ENCODE measurements at regions not wholly inside any gene's neighbourhood (a gene's known extent, or its start where the extent isn't known, plus 50 kb on each side); places are given as distances from the start of the nearest gene placed in this dataset.

- Mint-ChIP-seq H3K9me3 (no peaks in the 10 kb centered on the region), H3K27me3 (ENCODE audit: insufficient read depth) (peaks cover 36% of the 10 kb centered on the region), H3K36me3 (ENCODE audit: low read depth) (no peaks in the 10 kb centered on the region), H3K4me3 (no peak overlapping the region), H3K4me1 (peaks cover 14% of the 10 kb centered on the region), H3K27ac (no peak overlapping the region)
- no peak overlapping the region for H3K9ac ChIP-seq (ENCODE audit: extremely low read depth, low read length, poor library complexity, severe bottlenecking)
- H3K27me3 ChIP-seq (ENCODE audit: control insufficient read depth, insufficient read depth, low read length, poor library complexity, severe bottlenecking), result peaks cover 23% of the 10 kb centered on the region
- no peak for DNase-seq
- H3K4me1 ChIP-seq (ENCODE audit: control insufficient read depth, insufficient read depth, low read length), result no peaks in the 10 kb centered on the region
- no peak overlapping the region for H3K4me3 ChIP-seq (ENCODE audit: low read length)
- H3K27ac ChIP-seq (ENCODE audit: low read depth, low read length), result no peak overlapping the region
- H3K9me3 ChIP-seq (ENCODE audit: control insufficient read depth, low read length), result no peaks in the 10 kb centered on the region
- no peak for TF ChIP-seq CTCF (conservative IDR thresholded peaks at IDR 0.05)
- H3K36me3 ChIP-seq (ENCODE audit: control insufficient read depth, insufficient read depth, low read length), result no peaks in the 10 kb centered on the region
Observed at GRCh38 chr16:79971237-79971572, 370.7 kb upstream of the MAF start.

DNA sequence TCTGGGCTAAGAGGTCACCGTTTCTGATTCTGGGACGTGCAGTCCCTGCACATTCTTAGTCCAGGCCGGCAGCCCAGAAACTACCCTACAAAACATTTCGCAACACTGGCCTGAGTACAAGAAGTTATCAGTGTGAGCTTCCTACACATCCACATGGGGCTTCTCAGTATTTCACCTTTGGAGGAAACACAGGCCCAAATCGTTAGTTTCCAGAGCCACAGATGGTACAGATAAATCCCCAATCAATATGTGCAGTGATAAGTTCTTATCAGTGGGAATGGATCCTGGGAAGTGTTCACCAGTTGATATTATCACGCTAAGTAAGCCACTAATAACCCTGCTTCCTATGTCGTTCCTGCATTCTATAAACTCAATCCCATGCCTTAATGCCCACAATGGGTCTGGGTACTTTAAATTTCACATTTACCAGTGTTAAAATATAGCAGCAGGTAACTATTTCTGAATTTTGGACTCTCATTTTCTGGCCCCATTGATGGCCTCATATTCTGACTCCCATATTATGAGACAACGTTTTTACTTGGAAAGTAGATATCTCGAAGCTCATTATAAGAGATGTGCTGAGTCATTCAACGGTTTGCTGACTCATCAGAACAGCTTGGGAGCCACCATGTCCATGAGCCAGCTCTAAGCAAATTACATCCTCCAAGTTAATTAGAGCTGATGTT, 370.2 kb upstream of the MAF start:
- H3K4me3 ChIP-seq (ENCODE audit: low read length), result no peak overlapping the region
- no peaks in the 10 kb centered on the region for H3K36me3 Mint-ChIP-seq (ENCODE audit: low read depth)
- DNase-seq, result no peak
- no peak overlapping the region for H3K27ac ChIP-seq (ENCODE audit: low read depth, low read length)
- H3K9me3 ChIP-seq (ENCODE audit: control insufficient read depth, low read length), result no peaks in the 10 kb centered on the region
- H3K4me3 Mint-ChIP-seq, result no peak overlapping the region
- TF ChIP-seq CTCF (conservative IDR thresholded peaks at IDR 0.05), result no peak
- no peak overlapping the region for H3K9ac ChIP-seq (ENCODE audit: extremely low read depth, low read length, poor library complexity, severe bottlenecking)
- peaks cover 35% of the 10 kb centered on the region for H3K27me3 Mint-ChIP-seq (ENCODE audit: insufficient read depth)
- 96 to 100% methylated on average over 6 to 10 of the region's 10 CpGs for WGBS, 2 experiments (ENCODE audit: insufficient coverage in 1 of 2, insufficient read length in 1 of 2)
- peaks cover 28% of the 10 kb centered on the region for H3K27me3 ChIP-seq (ENCODE audit: control insufficient read depth, insufficient read depth, low read length, poor library complexity, severe bottlenecking)
- H3K4me1 ChIP-seq (ENCODE audit: control insufficient read depth, insufficient read depth, low read length), result no peaks in the 10 kb centered on the region
- H3K4me1 Mint-ChIP-seq, result peaks cover 16% of the 10 kb centered on the region
- no peaks in the 10 kb centered on the region for H3K36me3 ChIP-seq (ENCODE audit: control insufficient read depth, insufficient read depth, low read length)
- no peaks in the 10 kb centered on the region for H3K9me3 Mint-ChIP-seq
- no peak overlapping the region for H3K27ac Mint-ChIP-seq

DNA sequence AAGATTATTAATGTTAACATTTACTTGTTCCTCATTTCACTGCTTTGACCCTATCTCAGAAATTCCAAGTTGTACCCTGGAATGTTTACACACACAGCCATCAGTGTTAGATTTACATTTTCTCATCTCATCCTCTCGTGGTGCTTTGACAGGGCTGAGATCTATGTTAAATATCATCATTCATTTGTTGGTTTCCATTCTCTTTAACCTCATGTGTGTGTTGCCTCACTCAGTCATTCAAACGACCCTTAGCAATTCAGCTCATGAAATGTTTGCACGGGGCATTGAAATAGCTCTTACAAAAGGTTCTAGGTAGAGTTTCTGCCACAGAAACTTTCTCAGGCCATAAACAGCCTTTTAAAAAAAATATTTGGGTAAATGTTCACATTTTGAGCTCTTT, 369.6 kb upstream of the MAF start:
- 96 to 100% methylated on average over 3 of the region's 3 CpGs for WGBS, 2 experiments (ENCODE audit: insufficient coverage in 1 of 2, insufficient read length in 1 of 2)
- no peak for DNase-seq
- no peak for TF ChIP-seq CTCF (conservative IDR thresholded peaks at IDR 0.05)
- no peaks in the 10 kb centered on the region for H3K9me3 ChIP-seq (ENCODE audit: control insufficient read depth, low read length)
- H3K27ac ChIP-seq (ENCODE audit: low read depth, low read length), result no peak overlapping the region
- no peaks in the 10 kb centered on the region for H3K9me3 Mint-ChIP-seq
- H3K4me1 Mint-ChIP-seq, result peaks cover 23% of the 10 kb centered on the region
- H3K27me3 ChIP-seq (ENCODE audit: control insufficient read depth, insufficient read depth, low read length, poor library complexity, severe bottlenecking), result peaks cover 34% of the 10 kb centered on the region
- no peaks in the 10 kb centered on the region for H3K36me3 Mint-ChIP-seq (ENCODE audit: low read depth)
- H3K4me3 Mint-ChIP-seq, result no peak overlapping the region
- H3K27me3 Mint-ChIP-seq (ENCODE audit: insufficient read depth), result peaks cover 41% of the 10 kb centered on the region
- no peak overlapping the region for H3K4me3 ChIP-seq (ENCODE audit: low read length)
- H3K36me3 ChIP-seq (ENCODE audit: control insufficient read depth, insufficient read depth, low read length), result no peaks in the 10 kb centered on the region
- no peaks in the 10 kb centered on the region for H3K4me1 ChIP-seq (ENCODE audit: control insufficient read depth, insufficient read depth, low read length)
- H3K27ac Mint-ChIP-seq, result no peak overlapping the region
- no peak overlapping the region for H3K9ac ChIP-seq (ENCODE audit: extremely low read depth, low read length, poor library complexity, severe bottlenecking)
